Transverse colon (tissue), 4 donors: ENCODE measurements at regions not wholly inside any gene's neighbourhood (a gene's known extent, or its start where the extent isn't known, plus 50 kb on each side); places are given as distances from the start of the nearest gene placed in this dataset.

Experiments
- CTCF ChIP-seq, 5 experiments: fragments of 200-600 bp in 3 of 5; fragments of 450-650 bp in 2 of 5; sonication (generic) in 3 of 5; IDR thresholded peaks; 1 replicate in 2 of 5; 2 replicates in 3 of 5; pipeline ENCODE4 v1.5.1; 2016 to 2017; ENCODE audit warnings: antibody characterized with exemption in 5 of 5, inconsistent platforms in 3 of 5, mild to moderate bottlenecking in 2 of 5, moderate library complexity in 1 of 5
- EP300 ChIP-seq: sonication (generic); formaldehyde crosslinking; IDR thresholded peaks from one replicate; pipeline ENCODE4 v1.6.1; 2017; ENCODE audit warnings: antibody characterized with exemption, low read depth
- POLR2A ChIP-seq: fragments of 450-650 bp; IDR thresholded peaks from one replicate; pipeline ENCODE4 v1.6.1; 2016; ENCODE audit warnings: antibody characterized with exemption, mild to moderate bottlenecking, moderate library complexity
- POLR2AphosphoS5 ChIP-seq, 3 donors: sonication (generic); formaldehyde crosslinking; IDR thresholded peaks; one replicate each; pipeline ENCODE4 v1.6.1; 2016; ENCODE audit warnings: antibody characterized with exemption in 3 of 3

- TF ChIP-seq CTCF (IDR thresholded peaks at IDR 0.05) (no peak), POLR2AphosphoS5 (IDR thresholded peaks at IDR 0.05) (no peak), EP300 (no peak), POLR2A (no peak)
Measured at GRCh38 chr14:58770491-58770982, 132.8 kb downstream of the DACT1 start.
